ENCODE measurements at regions not wholly inside any gene's neighbourhood (a gene's known extent, or its start where the extent isn't known, plus 50 kb on each side); places are given as distances from the start of the nearest gene placed in this dataset.

DNA sequence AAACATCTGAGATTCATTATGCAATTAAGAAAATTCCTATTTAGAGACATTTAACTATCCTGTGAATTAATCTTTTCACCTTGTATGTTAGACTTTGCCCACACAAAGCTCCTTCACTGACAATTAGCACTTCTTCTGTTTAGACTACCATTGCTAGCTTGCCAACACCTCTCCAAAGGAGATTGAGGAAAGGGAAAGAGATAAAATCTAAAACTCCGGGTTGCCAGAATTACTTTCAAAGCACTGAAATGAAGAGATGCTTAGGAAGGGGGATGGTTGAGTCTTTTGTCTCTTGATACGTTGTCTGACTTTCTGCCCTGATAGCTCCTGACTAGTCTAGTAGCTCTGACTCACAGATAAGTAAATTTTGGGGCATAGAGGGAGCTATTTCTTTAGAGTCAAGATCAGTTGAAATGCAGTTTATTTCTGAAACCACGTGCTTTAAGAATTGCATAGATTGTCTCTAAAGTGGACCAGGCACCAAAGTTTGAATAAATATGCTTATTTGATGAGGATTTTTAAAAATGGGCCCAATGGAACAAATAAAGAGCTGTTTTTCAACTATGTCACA lies 74.1 kb upstream of the DSEL start:
- DNase-seq (no peak), ATAC-seq (ENCODE audit: low FRiP score) (no peak)
- Histone ChIP-seq H3K4me3 (ENCODE audit: low read length in 2 of 2) (no peak overlapping the region), H3K36me3 (ENCODE audit: control insufficient read depth in 1 of 2, insufficient read depth in 2 of 2, low read length in 1 of 2) (no peaks in the 10 kb centered on the region), H3K27me3 (ENCODE audit: control insufficient read depth in 1 of 2, insufficient read depth in 2 of 2, low read length in 1 of 2) (no peaks in the 10 kb centered on the region), H3K9me3 (ENCODE audit: control insufficient read depth, low read length) (no peaks in the 10 kb centered on the region), H3K4me1 (ENCODE audit: control insufficient read depth in 1 of 2, insufficient read depth in 2 of 2, low read length in 2 of 2) (no peaks in the 10 kb centered on the region), H3K27ac (ENCODE audit: low read depth in 1 of 2, low read length in 2 of 2) (no peak overlapping the region)
- WGBS, 2 donors = 46 to 50% methylated on average over 3 of the region's 3 CpGs
- intact Hi-C loops (cut with DNase I) = no loop called here

DNA sequence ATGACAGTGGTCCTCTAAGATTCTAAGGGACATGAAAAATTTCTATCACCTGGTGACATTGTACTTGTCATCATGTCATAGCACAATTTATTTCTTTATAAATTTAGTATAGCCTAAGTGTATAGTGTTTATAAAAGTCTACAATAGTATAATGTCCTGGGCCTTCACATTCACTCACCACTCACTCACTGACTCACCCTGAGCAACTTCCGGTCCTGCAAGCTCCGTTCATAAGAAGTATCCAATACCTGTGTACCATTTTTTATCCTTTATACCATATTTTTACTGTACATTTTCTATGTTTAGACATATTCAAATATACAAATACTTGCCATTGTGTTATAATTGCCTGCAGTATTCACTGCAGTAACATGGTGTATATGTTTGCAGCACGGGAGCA lies 72.8 kb upstream of the DSEL start:
- intact Hi-C loops (cut with DNase I) = no loop called here
- DNase-seq (no peak), ATAC-seq (ENCODE audit: low FRiP score) (no peak)
- H3K27me3 ChIP-seq (ENCODE audit: control insufficient read depth in 1 of 2, insufficient read depth in 2 of 2, low read length in 1 of 2) = no peaks in the 10 kb centered on the region
- H3K4me1 ChIP-seq (ENCODE audit: control insufficient read depth in 1 of 2, insufficient read depth in 2 of 2, low read length in 2 of 2) = no peaks in the 10 kb centered on the region
- H3K4me3 ChIP-seq (ENCODE audit: low read length in 2 of 2) = no peak overlapping the region
- H3K27ac ChIP-seq (ENCODE audit: low read depth in 1 of 2, low read length in 2 of 2) = no peak overlapping the region
- no peaks in the 10 kb centered on the region for H3K36me3 ChIP-seq (ENCODE audit: control insufficient read depth in 1 of 2, insufficient read depth in 2 of 2, low read length in 1 of 2)
- whole genome bisulfite sequencing, 2 donors = 93 to 94% methylated on average over 3 of the region's 3 CpGs
- no peaks in the 10 kb centered on the region for H3K9me3 ChIP-seq (ENCODE audit: control insufficient read depth, low read length)

- no peak for ATAC-seq (ENCODE audit: low FRiP score)
- Histone ChIP-seq H3K9me3 (ENCODE audit: control insufficient read depth, low read length) (no peaks in the 10 kb centered on the region), H3K36me3 (ENCODE audit: control insufficient read depth in 1 of 2, insufficient read depth in 2 of 2, low read length in 1 of 2) (no peaks in the 10 kb centered on the region), H3K4me1 (ENCODE audit: control insufficient read depth in 1 of 2, insufficient read depth in 2 of 2, low read length in 2 of 2) (peaks cover 0 to 2% of the 10 kb centered on the region in 2 donors), H3K4me3 (ENCODE audit: low read length in 2 of 2) (no peak overlapping the region), H3K27ac (ENCODE audit: low read depth in 1 of 2, low read length in 2 of 2) (no peak overlapping the region), H3K27me3 (ENCODE audit: control insufficient read depth in 1 of 2, insufficient read depth in 2 of 2, low read length in 1 of 2) (no peaks in the 10 kb centered on the region)
- intact Hi-C loops (cut with DNase I) = no loop called here
- whole genome bisulfite sequencing, 2 donors = 96% methylated on average over 2 of the region's 2 CpGs
- no peak for DNase-seq
These were observed 69.6 kb upstream of the DSEL start for GRCh38 chr18:67586101-67586500.

DNA sequence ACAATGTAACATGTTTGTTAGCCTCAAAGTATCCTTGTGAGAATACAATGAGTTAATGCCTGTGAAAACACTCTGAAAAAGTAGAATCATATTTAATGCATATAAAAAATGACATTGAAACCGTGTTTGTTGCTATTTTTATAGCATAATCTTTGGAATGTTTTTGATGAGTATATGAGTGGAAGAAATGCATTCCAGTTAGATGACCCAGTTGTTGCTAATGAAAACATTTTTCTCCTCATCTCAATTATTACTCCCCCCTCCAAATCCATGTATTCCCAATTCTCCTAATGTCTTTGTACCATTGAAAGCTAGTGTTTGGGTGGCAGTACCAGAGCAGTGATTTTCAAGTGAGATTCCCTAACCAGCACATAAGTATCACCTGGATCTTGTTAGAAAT lies 67.1 kb upstream of the DSEL start:
- DNase-seq (no peak), ATAC-seq (ENCODE audit: low FRiP score) (no peak)
- no peak overlapping the region for H3K27ac ChIP-seq (ENCODE audit: low read depth in 1 of 2, low read length in 2 of 2)
- 2 to 3% methylated on average over 1 of the region's 1 CpG for WGBS, 2 donors
- no peaks in the 10 kb centered on the region for H3K36me3 ChIP-seq (ENCODE audit: control insufficient read depth in 1 of 2, insufficient read depth in 2 of 2, low read length in 1 of 2)
- no peaks in the 10 kb centered on the region for H3K27me3 ChIP-seq (ENCODE audit: control insufficient read depth in 1 of 2, insufficient read depth in 2 of 2, low read length in 1 of 2)
- intact Hi-C loops (cut with DNase I) = no loop called here
- H3K4me1 ChIP-seq (ENCODE audit: control insufficient read depth in 1 of 2, insufficient read depth in 2 of 2, low read length in 2 of 2) = peaks cover 0 to 2% of the 10 kb centered on the region in 2 donors
- H3K4me3 ChIP-seq (ENCODE audit: low read length in 2 of 2) = no peak overlapping the region
- no peaks in the 10 kb centered on the region for H3K9me3 ChIP-seq (ENCODE audit: control insufficient read depth, low read length)

GRCh38 chr18:67582488-67582887 lies 66.0 kb upstream of the DSEL start:
- 59 to 63% methylated on average over 3 of the region's 3 CpGs for WGBS, 2 donors
- peaks cover 0 to 2% of the 10 kb centered on the region in 2 donors for H3K4me1 ChIP-seq (ENCODE audit: control insufficient read depth in 1 of 2, insufficient read depth in 2 of 2, low read length in 2 of 2)
- intact Hi-C loops (cut with DNase I) = no loop called here

DNA sequence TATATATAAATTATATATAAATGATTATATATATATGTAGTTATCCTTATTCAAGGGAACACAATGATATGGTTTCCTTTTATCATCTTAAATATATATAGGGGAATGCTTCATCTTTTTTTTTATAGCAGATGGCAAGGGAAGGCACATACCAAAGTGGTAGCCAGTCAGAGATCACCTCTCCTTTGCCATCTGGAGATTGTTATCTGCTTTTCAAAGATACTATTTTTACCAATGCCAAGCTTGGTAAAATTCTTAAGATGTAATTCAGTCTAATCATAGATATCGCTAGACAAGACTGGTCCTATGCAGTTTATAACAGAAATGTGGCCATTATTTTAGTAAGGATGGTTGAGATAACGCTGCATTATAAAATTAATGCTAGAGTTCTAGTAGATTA lies 64.7 kb upstream of the DSEL start:
- Histone ChIP-seq H3K27me3 (ENCODE audit: control insufficient read depth in 1 of 2, insufficient read depth in 2 of 2, low read length in 1 of 2) (no peaks in the 10 kb centered on the region), H3K4me1 (ENCODE audit: control insufficient read depth in 1 of 2, insufficient read depth in 2 of 2, low read length in 2 of 2) (peaks cover 0 to 2% of the 10 kb centered on the region in 2 donors), H3K36me3 (ENCODE audit: control insufficient read depth in 1 of 2, insufficient read depth in 2 of 2, low read length in 1 of 2) (no peaks in the 10 kb centered on the region), H3K27ac (ENCODE audit: low read depth in 1 of 2, low read length in 2 of 2) (no peak overlapping the region), H3K9me3 (ENCODE audit: control insufficient read depth, low read length) (no peaks in the 10 kb centered on the region), H3K4me3 (ENCODE audit: low read length in 2 of 2) (no peak overlapping the region)
- 92 to 98% methylated on average over 2 of the region's 2 CpGs for WGBS, 2 donors
- intact Hi-C loops (cut with DNase I) = no loop called here
- no peak for ATAC-seq (ENCODE audit: low FRiP score)
- DNase-seq = no peak

More at GRCh38 chr18:67582488-67582887, 66.0 kb upstream of the DSEL start:
- no peak for ATAC-seq (ENCODE audit: low FRiP score)
- no peak overlapping the region for H3K4me3 ChIP-seq (ENCODE audit: low read length in 2 of 2)
- no peak for DNase-seq
- H3K9me3 ChIP-seq (ENCODE audit: control insufficient read depth, low read length) = no peaks in the 10 kb centered on the region
- H3K27me3 ChIP-seq (ENCODE audit: control insufficient read depth in 1 of 2, insufficient read depth in 2 of 2, low read length in 1 of 2) = no peaks in the 10 kb centered on the region
- H3K36me3 ChIP-seq (ENCODE audit: control insufficient read depth in 1 of 2, insufficient read depth in 2 of 2, low read length in 1 of 2) = no peaks in the 10 kb centered on the region
- H3K27ac ChIP-seq (ENCODE audit: low read depth in 1 of 2, low read length in 2 of 2) = no peak overlapping the region

GRCh38 chr18:67577386-67577785 lies 60.9 kb upstream of the DSEL start:
- no peak overlapping the region for H3K27ac ChIP-seq (ENCODE audit: low read depth in 1 of 2, low read length in 2 of 2)
- H3K27me3 ChIP-seq (ENCODE audit: control insufficient read depth in 1 of 2, insufficient read depth in 2 of 2, low read length in 1 of 2) = no peaks in the 10 kb centered on the region
- H3K4me1 ChIP-seq (ENCODE audit: control insufficient read depth in 1 of 2, insufficient read depth in 2 of 2, low read length in 2 of 2) = no peaks in the 10 kb centered on the region
- no peak for DNase-seq
- no peak for ATAC-seq (ENCODE audit: low FRiP score)
- no peaks in the 10 kb centered on the region for H3K9me3 ChIP-seq (ENCODE audit: control insufficient read depth, low read length)
- intact Hi-C loops (cut with DNase I) = no loop called here
- no peak overlapping the region for H3K4me3 ChIP-seq (ENCODE audit: low read length in 2 of 2)
- H3K36me3 ChIP-seq (ENCODE audit: control insufficient read depth in 1 of 2, insufficient read depth in 2 of 2, low read length in 1 of 2) = no peaks in the 10 kb centered on the region

GRCh38 chr18:67574749-67575148 lies 58.2 kb upstream of the DSEL start:
- intact Hi-C loops (cut with DNase I) = no loop called here

GRCh38 chr18:67568166-67568565 lies 51.6 kb upstream of the DSEL start:
- ATAC-seq (ENCODE audit: low FRiP score) = no peak
- no peak for DNase-seq
- no peak overlapping the region for H3K4me3 ChIP-seq (ENCODE audit: low read length in 2 of 2)
- H3K27ac ChIP-seq (ENCODE audit: low read depth in 1 of 2, low read length in 2 of 2) = no peak overlapping the region
- no peaks in the 10 kb centered on the region for H3K9me3 ChIP-seq (ENCODE audit: control insufficient read depth, low read length)
- no peaks in the 10 kb centered on the region for H3K27me3 ChIP-seq (ENCODE audit: control insufficient read depth in 1 of 2, insufficient read depth in 2 of 2, low read length in 1 of 2)
- no peaks in the 10 kb centered on the region for H3K36me3 ChIP-seq (ENCODE audit: control insufficient read depth in 1 of 2, insufficient read depth in 2 of 2, low read length in 1 of 2)
- intact Hi-C loops (cut with DNase I) = no loop called here
- WGBS, 2 donors = 82 to 89% methylated on average over 2 of the region's 2 CpGs
- H3K4me1 ChIP-seq (ENCODE audit: control insufficient read depth in 1 of 2, insufficient read depth in 2 of 2, low read length in 2 of 2) = no peaks in the 10 kb centered on the region

More at GRCh38 chr18:67574749-67575148, 58.2 kb upstream of the DSEL start:
- ATAC-seq (ENCODE audit: low FRiP score) = no peak
- H3K4me1 ChIP-seq (ENCODE audit: control insufficient read depth in 1 of 2, insufficient read depth in 2 of 2, low read length in 2 of 2) = no peaks in the 10 kb centered on the region
- no peak overlapping the region for H3K27ac ChIP-seq (ENCODE audit: low read depth in 1 of 2, low read length in 2 of 2)
- no peak for DNase-seq
- no peaks in the 10 kb centered on the region for H3K36me3 ChIP-seq (ENCODE audit: control insufficient read depth in 1 of 2, insufficient read depth in 2 of 2, low read length in 1 of 2)
- no peaks in the 10 kb centered on the region for H3K27me3 ChIP-seq (ENCODE audit: control insufficient read depth in 1 of 2, insufficient read depth in 2 of 2, low read length in 1 of 2)
- no peaks in the 10 kb centered on the region for H3K9me3 ChIP-seq (ENCODE audit: control insufficient read depth, low read length)
- no peak overlapping the region for H3K4me3 ChIP-seq (ENCODE audit: low read length in 2 of 2)
- WGBS, 2 donors = 92 to 94% methylated on average over 3 of the region's 3 CpGs

Data from aorta (tissue), 5 donors.